ENCODE measurements at regions not wholly inside any gene's neighbourhood (a gene's known extent, or its start where the extent isn't known, plus 50 kb on each side); places are given as distances from the start of the nearest gene placed in this dataset.

- CTCF ChIA-PET, result no interaction called here
- Histone ChIP-seq H3K9me2 (no peaks in the 10 kb centered on the region; the same call in 1 of the 2 replicates), H3K79me2 (ENCODE audit: insufficient read depth) (no peaks in the 10 kb centered on the region), H3K4me1 (ENCODE audit: control insufficient read depth in 1 of 2, insufficient read depth in 2 of 2, low read depth in 1 of 2, low read length in 1 of 2) (no peaks in the 10 kb centered on the region), H3K36me3 (replicated peaks in 1 of 2; ENCODE audit: control insufficient read depth in 1 of 2, insufficient read depth in 2 of 2, low read length in 1 of 2) (no peaks in the 10 kb centered on the region), H2AFZ (ENCODE audit: low read depth) (no peak overlapping the region), H3K27me3 (ENCODE audit: insufficient read depth) (no peaks in the 10 kb centered on the region), H3K4me3 (ENCODE audit: low read depth in 2 of 2, low read length in 1 of 2) (no peak overlapping the region), H3K4me2 (no peak overlapping the region), H3K27ac (ENCODE audit: low read depth in 2 of 2, low read length in 1 of 2) (no peak overlapping the region), H3K9me3 (no peaks in the 10 kb centered on the region), H3K9ac (no peak overlapping the region), H4K20me1 (ENCODE audit: insufficient read depth) (no peaks in the 10 kb centered on the region), H3F3A (replicated peaks; ENCODE audit: insufficient read depth) (no peaks in the 10 kb centered on the region)
- WGBS (ENCODE audit: low lambda C conversion rate), result 0% methylated on average over 2 of the region's 2 CpGs
- no peak for DNase-seq
- TF ChIP-seq YY1 (IDR thresholded peaks at IDR 0.05; ENCODE audit: low read depth), result no peak
- no peak for TF ChIP-seq SMC3 (IDR thresholded peaks at IDR 0.05; ENCODE audit: low read depth, low read length)
- TF ChIP-seq MXI1 (IDR thresholded peaks at IDR 0.05; ENCODE audit: low read depth, low read length), result no peak
- no peak for TF ChIP-seq RFX5 (IDR thresholded peaks at IDR 0.05; ENCODE audit: low read length)
- no peak for TF ChIP-seq ZBTB33 (IDR thresholded peaks at IDR 0.05; ENCODE audit: borderline replicate concordance, low read depth)
- no peak for TF ChIP-seq TEAD4 (IDR thresholded peaks at IDR 0.05; ENCODE audit: borderline replicate concordance, insufficient read depth)
- no peak for TF ChIP-seq FOXM1 (IDR thresholded peaks at IDR 0.05; ENCODE audit: low read depth)
- no peak for TF ChIP-seq CTCF (IDR thresholded peaks at IDR 0.05)
- no peak for TF ChIP-seq EP300 (IDR thresholded peaks at IDR 0.05; ENCODE audit: borderline replicate concordance in 1 of 2, low read depth in 1 of 2, low read length in 1 of 2)
- TF ChIP-seq TAF1 (IDR thresholded peaks at IDR 0.05; ENCODE audit: borderline replicate concordance, low read depth, low read length), result no peak
- TF ChIP-seq EZH2phosphoT487 (IDR thresholded peaks at IDR 0.05; ENCODE audit: borderline replicate concordance, low read depth), result no peak
- TF ChIP-seq ELF1 (IDR thresholded peaks at IDR 0.05), result no peak
- no peak for TF ChIP-seq GABPA (IDR thresholded peaks at IDR 0.05; ENCODE audit: low read depth)
- TF ChIP-seq FOSL2 (IDR thresholded peaks at IDR 0.05; ENCODE audit: borderline replicate concordance, low read depth), result no peak
- TF ChIP-seq POLR2AphosphoS5 (IDR thresholded peaks at IDR 0.05; ENCODE audit: low read depth, low read length), result no peak
- no peak for TF ChIP-seq REST (IDR thresholded peaks at IDR 0.05; ENCODE audit: low read depth, low read length)
- TF ChIP-seq NRF1 (IDR thresholded peaks at IDR 0.05; ENCODE audit: low read depth, low read length), result no peak
- no peak for TF ChIP-seq TCF12 (IDR thresholded peaks at IDR 0.05)
- TF ChIP-seq NFIC (IDR thresholded peaks at IDR 0.05; ENCODE audit: borderline replicate concordance), result no peak
- POLR2A ChIA-PET, result no interaction called here
Observed at GRCh38 chr15:53046153-53046790, 256.1 kb upstream of the ONECUT1 start.

Measured in SK-N-SH (cell line).